ENCODE measurements at regions not wholly inside any gene's neighbourhood (a gene's known extent, or its start where the extent isn't known, plus 50 kb on each side); places are given as distances from the start of the nearest gene placed in this dataset.
"Not testable (repeated sequence)": the region's sequence is repeated elsewhere in the genome, so short reads cannot be mapped to it uniquely, and the experiment has no call there.

DNA sequence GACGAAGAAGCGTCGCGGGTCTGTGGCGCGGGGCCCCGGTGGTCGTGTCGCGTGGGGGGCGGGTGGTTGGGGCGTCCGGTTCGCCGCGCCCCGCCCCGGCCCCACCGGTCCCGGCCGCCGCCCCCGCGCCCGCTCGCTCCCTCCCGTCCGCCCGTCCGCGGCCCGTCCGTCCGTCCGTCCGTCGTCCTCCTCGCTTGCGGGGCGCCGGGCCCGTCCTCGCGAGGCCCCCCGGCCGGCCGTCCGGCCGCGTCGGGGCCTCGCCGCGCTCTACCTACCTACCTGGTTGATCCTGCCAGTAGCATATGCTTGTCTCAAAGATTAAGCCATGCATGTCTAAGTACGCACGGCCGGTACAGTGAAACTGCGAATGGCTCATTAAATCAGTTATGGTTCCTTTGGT lies 1533.5 kb upstream of the TPTE start:
- not testable (repeated sequence) for H3K4me1 Mint-ChIP-seq, DNase-seq, H3K4me3 Mint-ChIP-seq, H3K27ac Mint-ChIP-seq
- Mint-ChIP-seq H3K27me3 (ENCODE audit: low read depth in 3 of 3) (peaks cover 0 to 19% (median 0%) of the 10 kb centered on the region in 3 donors), H3K9me3 (peaks cover 33 to 46% (median 40%) of the 10 kb centered on the region in 6 donors), H3K36me3 (peaks cover 4 to 25% (median 23%) of the 10 kb centered on the region in 3 donors)

- Mint-ChIP-seq H3K36me3 (peaks cover 9 to 31% (median 29%) of the 10 kb centered on the region in 3 donors), H3K27ac (no peak overlapping the region), H3K9me3 (peaks cover 38 to 54% (median 48%) of the 10 kb centered on the region in 6 donors), H3K27me3 (ENCODE audit: low read depth in 3 of 3) (peaks cover 0 to 19% (median 0%) of the 10 kb centered on the region in 3 donors), H3K4me1 (no peaks in the 10 kb centered on the region), H3K4me3 (no peak overlapping the region)
- no peak for DNase-seq
Measured at GRCh38 chr21:8988696-8989095, 1532.7 kb upstream of the TPTE start.

DNA sequence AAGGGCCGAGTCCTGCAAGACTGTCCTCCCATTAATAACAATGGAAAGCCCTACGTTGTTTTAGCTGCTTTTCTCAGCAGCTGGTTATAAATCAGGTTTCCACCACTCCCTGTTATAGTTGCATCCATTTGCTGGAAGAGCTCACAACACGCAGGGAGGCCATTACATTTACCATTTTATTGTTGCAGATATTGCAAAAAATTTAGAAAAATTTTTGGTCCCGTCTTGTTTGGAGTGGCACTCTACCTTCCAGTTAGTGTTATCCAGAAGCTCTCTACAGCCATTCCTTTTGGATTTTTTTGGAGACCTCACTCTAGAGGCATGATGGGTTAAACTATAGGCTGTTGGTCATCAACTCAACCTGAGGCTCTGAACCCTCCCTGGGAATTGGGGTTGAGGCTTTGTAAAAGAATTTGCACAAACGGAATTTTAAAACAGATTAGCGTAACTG lies 1532.1 kb upstream of the TPTE start:
- H3K27me3 Mint-ChIP-seq (ENCODE audit: low read depth in 3 of 3), result peaks cover 0 to 19% (median 0%) of the 10 kb centered on the region in 3 donors
- H3K4me1 Mint-ChIP-seq, result no peaks in the 10 kb centered on the region
- no peak for DNase-seq
- H3K36me3 Mint-ChIP-seq, result peaks cover 9 to 31% (median 29%) of the 10 kb centered on the region in 3 donors
- H3K9me3 Mint-ChIP-seq, result peaks cover 42 to 60% (median 52%) of the 10 kb centered on the region in 6 donors
- no peak overlapping the region for H3K27ac Mint-ChIP-seq
- H3K4me3 Mint-ChIP-seq, result no peak overlapping the region

- Mint-ChIP-seq H3K27ac (no peak overlapping the region), H3K4me3 (no peak overlapping the region), H3K4me1 (no peaks in the 10 kb centered on the region), H3K27me3 (ENCODE audit: low read depth in 3 of 3) (peaks cover 0 to 19% (median 0%) of the 10 kb centered on the region in 3 donors), H3K9me3 (peaks cover 44 to 65% (median 56%) of the 10 kb centered on the region in 6 donors), H3K36me3 (peaks cover 9 to 31% (median 29%) of the 10 kb centered on the region in 3 donors)
- DNase-seq, result no peak
Measured at GRCh38 chr21:8989721-8990325, 1531.6 kb upstream of the TPTE start.

- Mint-ChIP-seq H3K36me3 (peaks cover 9 to 31% (median 29%) of the 10 kb centered on the region in 3 donors), H3K27me3 (ENCODE audit: low read depth in 3 of 3) (peaks cover 0 to 19% (median 0%) of the 10 kb centered on the region in 3 donors), H3K4me1 (no peaks in the 10 kb centered on the region), H3K9me3 (peaks cover 44 to 72% (median 57%) of the 10 kb centered on the region in 6 donors), H3K4me3 (peak overlapping the region in 1 of 5 donors; percentile 1), H3K27ac (no peak overlapping the region)
- no peak for DNase-seq
Measured at GRCh38 chr21:8990326-8991087, 1530.9 kb upstream of the TPTE start.

DNA sequence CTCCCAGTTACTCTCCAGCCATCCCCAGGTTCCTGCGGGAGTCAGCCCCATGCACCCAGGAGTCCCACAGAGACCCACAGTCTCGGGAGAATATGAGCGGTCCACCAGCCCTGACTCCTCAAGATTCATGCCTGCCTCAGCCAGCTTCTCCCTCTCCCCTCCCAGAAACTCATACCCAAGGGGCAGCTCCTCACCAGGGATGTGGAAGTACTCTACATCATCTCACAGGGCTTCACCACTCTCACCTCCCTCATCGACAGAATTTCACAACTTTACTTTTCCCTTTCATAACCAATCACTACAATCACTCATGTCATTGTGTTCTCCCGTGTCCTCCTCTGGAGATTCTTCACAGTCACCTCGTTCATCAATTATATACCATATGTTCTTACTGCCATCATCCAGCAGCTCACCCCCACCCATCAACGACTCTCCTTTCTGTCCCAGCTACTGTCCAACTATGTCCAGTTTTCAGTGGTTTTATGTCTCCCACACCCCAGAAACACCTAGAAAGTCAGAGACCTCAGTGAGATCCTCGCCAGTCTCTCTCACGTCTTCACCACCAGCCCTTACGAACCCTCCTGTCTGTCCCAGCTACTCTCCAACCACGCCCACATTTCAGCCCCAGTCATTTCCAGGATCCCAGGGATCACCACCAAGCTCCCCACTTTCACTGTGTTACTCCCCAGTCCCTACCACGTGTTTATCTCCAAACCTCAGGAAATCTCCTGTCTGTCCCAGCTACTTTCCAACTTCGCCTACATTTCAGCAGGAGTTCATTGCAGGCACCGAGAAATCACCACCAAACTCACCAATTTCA lies 1530.1 kb upstream of the TPTE start:
- H3K4me3 Mint-ChIP-seq, result no peak overlapping the region
- H3K36me3 Mint-ChIP-seq, result peaks cover 9 to 31% (median 29%) of the 10 kb centered on the region in 3 donors
- H3K27me3 Mint-ChIP-seq (ENCODE audit: low read depth in 3 of 3), result peaks cover 0 to 19% (median 0%) of the 10 kb centered on the region in 3 donors
- no peak overlapping the region for H3K27ac Mint-ChIP-seq
- no peak for DNase-seq
- no peaks in the 10 kb centered on the region for H3K4me1 Mint-ChIP-seq
- H3K9me3 Mint-ChIP-seq, result peaks cover 45 to 76% (median 58%) of the 10 kb centered on the region in 6 donors

DNA sequence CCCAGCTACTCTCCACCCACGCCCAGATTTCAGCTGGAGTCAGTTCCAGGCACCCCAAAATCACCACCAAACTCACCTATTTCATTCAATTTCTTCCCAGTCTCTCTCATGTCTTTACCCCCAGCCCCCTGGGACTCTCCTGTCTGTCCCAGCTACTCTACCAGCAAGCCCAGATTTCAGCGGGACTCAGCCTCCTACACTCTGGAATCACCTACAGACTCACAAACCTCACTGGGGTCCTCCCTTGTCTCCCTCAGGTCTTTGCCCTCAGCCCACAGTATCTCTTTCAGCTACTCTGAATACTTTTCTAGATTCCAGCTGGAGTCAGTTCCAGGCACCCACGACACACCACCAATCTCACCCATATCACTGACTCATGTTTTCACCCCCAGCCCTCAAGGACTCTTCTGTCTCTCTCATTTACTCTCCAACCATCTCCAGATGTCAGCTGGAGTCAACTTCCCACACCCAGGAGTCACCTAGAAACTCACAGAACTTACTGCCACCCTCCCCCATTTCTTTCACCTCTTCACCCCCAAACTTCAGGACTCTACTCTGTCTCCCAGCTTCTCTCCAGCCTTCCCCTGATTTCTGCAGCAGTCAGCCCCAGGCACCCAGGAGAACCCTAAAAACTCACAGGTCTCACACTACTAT lies 1529.3 kb upstream of the TPTE start:
- H3K27me3 Mint-ChIP-seq (ENCODE audit: low read depth in 3 of 3), result peaks cover 0 to 19% (median 0%) of the 10 kb centered on the region in 3 donors

DNA sequence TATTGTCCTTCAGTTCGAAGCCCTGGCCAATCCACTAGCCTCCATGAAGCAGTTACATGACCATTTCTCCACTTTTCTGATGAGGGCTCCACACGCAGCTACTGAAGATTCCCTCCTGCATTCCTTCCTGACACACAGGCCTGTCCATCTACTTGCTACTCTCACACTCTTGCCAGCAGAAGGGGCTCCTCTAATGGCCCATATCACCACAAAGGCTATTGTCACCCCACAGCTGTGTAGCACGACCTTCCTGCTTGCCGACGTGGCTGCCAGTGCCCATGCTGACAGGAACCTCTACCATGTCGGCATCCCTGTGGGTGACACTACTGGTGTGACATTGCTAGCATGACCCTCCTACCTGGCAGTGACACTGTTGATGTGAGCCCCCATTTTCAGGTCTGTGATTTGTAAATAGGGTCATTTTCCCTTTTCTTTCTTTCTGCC lies 1528.6 kb upstream of the TPTE start:
- Mint-ChIP-seq H3K4me3 (no peak overlapping the region), H3K27ac (no peak overlapping the region)

More for the DNA sequence above, 1529.3 kb upstream of the TPTE start:
- H3K4me1 Mint-ChIP-seq, result no peaks in the 10 kb centered on the region
- no peak overlapping the region for H3K4me3 Mint-ChIP-seq
- peaks cover 9 to 31% (median 29%) of the 10 kb centered on the region in 3 donors for H3K36me3 Mint-ChIP-seq
- H3K27ac Mint-ChIP-seq, result no peak overlapping the region
- peaks cover 45 to 80% (median 60%) of the 10 kb centered on the region in 6 donors for H3K9me3 Mint-ChIP-seq
- DNase-seq, result no peak

DNA sequence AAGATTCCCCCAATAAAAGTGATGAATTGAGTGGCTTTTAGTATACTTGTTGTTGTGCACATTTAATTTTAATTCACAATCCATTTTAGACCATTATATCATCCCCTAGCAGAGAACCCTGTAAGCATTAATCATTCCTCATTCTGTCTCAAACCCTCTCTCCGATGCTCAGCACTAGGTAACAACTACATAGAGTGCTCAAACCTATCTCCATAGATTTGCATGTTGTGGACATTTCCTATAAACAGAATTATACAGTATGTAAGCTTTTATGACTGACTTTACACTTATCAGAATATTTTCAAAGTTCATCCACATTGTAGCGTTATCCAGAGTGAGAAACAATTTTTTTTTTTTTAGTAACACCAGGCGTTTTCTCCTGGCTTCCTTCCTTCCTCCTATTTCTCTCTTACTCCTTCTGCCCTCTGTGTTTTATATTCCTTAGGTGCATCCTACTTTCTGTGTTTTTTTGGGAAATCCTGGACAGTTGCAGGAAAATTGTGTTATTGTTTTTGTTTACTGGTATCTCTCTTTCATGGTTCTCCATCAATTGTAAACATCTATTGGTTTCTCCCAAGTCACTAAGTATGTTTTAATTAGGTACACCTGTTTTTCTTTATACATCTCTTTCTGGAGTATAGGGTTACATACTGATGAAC lies 1528.0 kb upstream of the TPTE start:
- Mint-ChIP-seq H3K4me1 (no peaks in the 10 kb centered on the region), H3K36me3 (peaks cover 9 to 31% (median 29%) of the 10 kb centered on the region in 3 donors), H3K27ac (no peak overlapping the region), H3K9me3 (peaks cover 45 to 88% (median 61%) of the 10 kb centered on the region in 6 donors), H3K27me3 (ENCODE audit: low read depth in 3 of 3) (peaks cover 0 to 19% (median 0%) of the 10 kb centered on the region in 3 donors), H3K4me3 (no peak overlapping the region)
- no peak for DNase-seq

More for the DNA sequence above, 1528.6 kb upstream of the TPTE start:
- Mint-ChIP-seq H3K9me3 (peaks cover 45 to 86% (median 61%) of the 10 kb centered on the region in 6 donors), H3K4me1 (no peaks in the 10 kb centered on the region), H3K27me3 (ENCODE audit: low read depth in 3 of 3) (peaks cover 0 to 19% (median 0%) of the 10 kb centered on the region in 3 donors), H3K36me3 (peaks cover 9 to 31% (median 29%) of the 10 kb centered on the region in 3 donors)
- no peak for DNase-seq

- no peak overlapping the region for H3K4me3 Mint-ChIP-seq
- H3K36me3 Mint-ChIP-seq, result peaks cover 9 to 30% (median 23%) of the 10 kb centered on the region in 3 donors
- no peaks in the 10 kb centered on the region for H3K4me1 Mint-ChIP-seq
- peaks cover 0 to 15% (median 0%) of the 10 kb centered on the region in 3 donors for H3K27me3 Mint-ChIP-seq (ENCODE audit: low read depth in 3 of 3)
- peaks cover 47 to 88% (median 60%) of the 10 kb centered on the region in 6 donors for H3K9me3 Mint-ChIP-seq
- no peak for DNase-seq
- H3K27ac Mint-ChIP-seq, result no peak overlapping the region
Measured at GRCh38 chr21:8993943-8994639, 1527.3 kb upstream of the TPTE start.

- Mint-ChIP-seq H3K4me1 (no peaks in the 10 kb centered on the region), H3K9me3 (peaks cover 44 to 88% (median 59%) of the 10 kb centered on the region in 6 donors), H3K27ac (no peak overlapping the region), H3K36me3 (peaks cover 9 to 30% (median 22%) of the 10 kb centered on the region in 3 donors), H3K4me3 (no peak overlapping the region), H3K27me3 (ENCODE audit: low read depth in 3 of 3) (peaks cover 0 to 12% (median 0%) of the 10 kb centered on the region in 3 donors)
- DNase-seq, result no peak
Measured at GRCh38 chr21:8994640-8995511, 1526.5 kb upstream of the TPTE start.

Data from immature natural killer cell (primary cell).